Tongue (tissue), 1 donor: ENCODE measurements at regions not wholly inside any gene's neighbourhood (a gene's known extent, or its start where the extent isn't known, plus 50 kb on each side); places are given as distances from the start of the nearest gene placed in this dataset.
A peak's percentile ranks its signal among the peaks of the same experiment; 100 is the strongest.

Experiments
- DNase-seq: peaks from one replicate; pipeline ENCODE4 v3.0.0-alpha.2; 2015

DNA sequence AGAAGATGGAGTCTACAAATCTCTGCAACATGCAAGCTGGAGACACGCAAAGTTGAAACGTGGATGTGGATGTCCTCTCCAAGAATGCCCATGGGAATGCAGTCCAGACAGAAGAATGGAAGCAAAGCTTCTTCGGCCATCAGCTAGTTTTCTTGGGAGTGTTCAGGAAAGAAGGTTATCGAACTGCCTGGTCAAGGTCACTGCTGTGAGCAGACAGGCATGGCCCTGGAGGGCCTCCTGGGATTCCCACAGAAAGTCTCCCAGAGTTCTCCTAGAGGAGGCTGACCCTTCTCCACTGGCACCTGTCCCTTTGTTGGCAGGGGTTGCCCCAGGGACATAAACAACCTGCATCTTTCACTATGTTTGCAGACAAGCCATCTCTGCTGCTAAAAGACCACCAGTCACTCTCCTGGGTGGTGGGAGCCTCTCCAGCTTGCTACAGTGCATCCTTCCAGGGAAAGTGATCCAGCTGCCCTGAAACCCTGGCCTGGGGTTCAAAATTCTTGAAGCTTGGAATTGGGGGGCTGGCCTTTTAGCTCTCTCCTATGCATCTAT, 265.8 kb downstream of the SYK start:
- no peak for DNase-seq

DNA sequence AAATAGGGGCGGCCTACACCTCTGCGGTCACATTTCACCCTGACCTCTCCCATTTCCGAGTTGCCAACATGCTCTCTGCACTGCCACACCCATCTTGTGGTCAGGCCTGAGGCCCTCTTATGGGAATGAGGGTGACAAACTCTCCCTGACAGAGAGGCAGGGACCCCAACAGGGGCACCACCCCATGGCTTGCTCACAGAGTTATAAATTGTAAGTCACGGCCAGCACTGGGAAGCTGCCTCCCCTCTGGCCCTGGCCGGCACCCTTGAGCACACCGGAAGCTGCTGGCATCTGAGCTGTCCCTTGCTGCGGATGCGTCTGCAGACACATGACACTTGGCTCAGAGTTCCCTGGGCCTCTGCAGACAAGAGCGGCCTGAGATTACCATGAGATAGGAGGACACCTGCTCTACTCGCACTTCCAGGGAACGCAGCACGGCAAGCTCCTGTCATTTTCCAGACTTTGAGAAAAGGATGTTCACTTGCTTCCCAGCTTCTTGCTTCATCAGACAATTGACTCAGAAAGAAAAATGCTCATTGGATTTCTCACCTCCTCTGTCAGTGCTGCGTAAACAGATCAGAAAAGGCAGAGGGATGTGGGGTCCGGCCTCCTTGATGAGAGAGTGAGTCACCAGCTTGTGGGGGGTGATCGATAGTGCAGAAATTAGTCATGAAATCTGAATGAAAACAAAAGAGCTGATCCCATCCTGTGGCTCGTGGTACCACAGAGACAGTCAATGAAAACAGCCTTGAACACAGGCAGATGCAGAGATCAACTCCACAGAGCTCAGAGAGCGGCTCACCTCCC, 269.8 kb downstream of the SYK start:
- peak; percentile 20 for DNase-seq

DNA sequence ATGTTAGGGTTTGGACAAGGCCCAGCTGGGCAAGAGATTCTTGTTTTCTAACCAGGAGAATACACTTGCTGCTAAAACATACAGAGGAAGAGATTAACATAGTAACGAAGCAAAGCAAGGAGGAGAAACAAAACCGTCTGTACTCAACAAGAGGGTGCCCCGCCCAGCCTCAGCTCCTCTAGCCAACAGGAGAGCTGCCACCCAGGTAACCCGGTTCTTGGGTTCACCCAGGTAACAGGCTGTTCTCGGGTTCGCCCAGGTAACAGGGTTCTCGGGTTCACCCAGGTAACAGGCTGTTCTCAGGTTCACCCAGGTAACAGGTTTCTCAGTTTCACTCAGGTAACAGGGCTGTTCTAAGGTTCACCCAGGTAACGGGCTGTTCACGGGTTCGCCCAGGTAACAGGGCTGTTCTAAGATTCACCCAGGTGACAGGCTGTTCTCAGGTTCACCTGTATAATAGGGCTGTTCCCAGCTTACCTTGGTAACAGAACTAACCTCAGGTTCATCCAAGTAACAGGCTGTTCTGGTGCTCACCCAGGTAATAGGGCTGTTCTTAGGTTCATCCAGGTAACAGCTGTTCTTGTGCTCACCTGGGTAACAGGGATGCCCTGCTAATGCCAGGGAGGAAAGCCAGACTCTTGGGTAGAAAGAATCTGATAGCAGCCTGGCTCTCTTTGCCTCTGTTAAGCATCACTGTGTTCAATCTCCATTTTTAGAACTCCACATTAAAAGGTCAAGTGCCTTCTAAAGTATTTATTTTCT, 271.6 kb downstream of the SYK start:
- no peak for DNase-seq

DNA sequence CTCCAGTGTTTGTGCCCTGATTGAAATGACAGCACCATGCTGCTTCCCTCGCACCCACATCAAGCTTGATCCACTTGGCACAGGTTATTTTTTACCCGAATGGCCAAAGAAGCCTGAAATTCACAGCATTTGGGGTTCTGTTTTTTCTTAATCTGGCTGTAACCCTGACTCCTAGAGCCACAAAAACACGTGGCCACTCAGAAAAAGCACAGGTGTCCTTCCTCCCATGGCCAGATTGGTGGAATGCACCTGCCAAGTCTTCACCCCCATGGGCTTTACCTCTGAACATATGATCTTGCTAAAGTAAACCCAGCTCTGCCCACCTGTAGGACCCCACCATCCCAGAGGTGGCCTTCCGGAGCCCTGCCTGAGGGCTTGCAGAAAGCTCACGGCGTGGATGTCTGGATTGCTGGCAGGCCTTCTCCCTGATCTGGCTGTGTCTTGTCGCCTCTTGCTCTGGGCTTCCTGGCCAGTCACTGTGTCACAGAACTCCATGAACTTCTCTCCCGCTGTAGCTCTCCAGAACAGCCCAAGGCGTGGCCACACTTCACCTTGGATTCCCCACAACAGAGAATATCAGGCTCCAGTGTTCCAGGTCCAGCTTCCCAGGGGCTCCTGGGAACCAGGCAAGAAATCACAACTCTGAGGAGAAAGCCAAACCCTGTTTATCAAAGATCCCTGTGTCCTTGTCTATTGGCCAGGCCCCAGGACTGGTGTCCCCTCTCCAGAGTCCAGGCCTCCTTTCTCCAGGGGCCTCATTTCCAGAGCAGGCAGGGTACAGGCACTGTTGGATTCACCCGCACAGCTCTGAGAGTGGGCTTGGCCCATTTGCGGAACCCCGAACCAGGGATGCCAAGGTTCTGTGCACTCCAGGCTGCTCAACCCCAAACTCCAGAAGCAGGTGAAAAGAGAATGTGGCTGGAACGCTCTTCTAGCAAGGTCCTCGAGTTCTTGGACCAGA, 272.5 kb downstream of the SYK start:
- DNase-seq = no peak

DNA sequence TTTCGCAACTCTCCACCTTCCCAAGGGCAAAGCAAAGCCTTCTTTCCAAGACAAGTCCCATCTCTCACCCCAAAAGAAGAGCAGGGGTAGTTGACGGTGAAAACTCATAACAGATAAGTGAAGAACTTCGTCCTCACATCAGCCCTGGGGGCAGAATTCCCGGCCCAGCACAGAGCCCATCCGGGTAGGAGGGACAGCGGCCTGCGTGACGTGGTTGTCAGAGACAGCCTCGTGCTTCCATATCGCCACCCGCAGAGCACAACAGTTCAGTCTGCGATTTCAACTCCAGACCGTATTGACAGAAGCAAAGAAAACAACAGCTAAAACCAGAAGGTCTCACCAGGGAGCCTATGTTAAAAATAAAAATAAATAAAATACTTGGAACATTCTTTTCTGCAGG, 273.2 kb downstream of the SYK start:
- no peak for DNase-seq

DNA sequence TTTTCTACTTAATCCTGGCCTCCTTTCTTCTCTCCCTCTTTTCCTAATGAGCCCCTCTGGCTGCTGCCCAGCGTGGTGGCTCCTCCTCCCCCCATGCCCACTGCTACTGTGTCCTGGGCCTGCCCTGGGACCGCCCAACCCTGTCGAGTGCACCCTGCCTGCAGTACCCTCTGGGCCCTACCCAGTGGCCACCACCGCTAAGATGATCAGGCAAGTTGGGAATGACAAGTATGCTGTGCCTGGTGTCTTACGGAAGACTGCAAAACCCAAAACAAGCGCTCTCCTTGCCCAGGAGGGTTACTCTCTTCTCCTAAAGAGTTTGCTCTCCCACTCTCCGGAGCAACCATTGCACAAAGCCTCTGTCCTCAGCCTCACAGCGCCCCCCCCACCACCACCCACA, 273.7 kb downstream of the SYK start:
- no peak for DNase-seq

DNA sequence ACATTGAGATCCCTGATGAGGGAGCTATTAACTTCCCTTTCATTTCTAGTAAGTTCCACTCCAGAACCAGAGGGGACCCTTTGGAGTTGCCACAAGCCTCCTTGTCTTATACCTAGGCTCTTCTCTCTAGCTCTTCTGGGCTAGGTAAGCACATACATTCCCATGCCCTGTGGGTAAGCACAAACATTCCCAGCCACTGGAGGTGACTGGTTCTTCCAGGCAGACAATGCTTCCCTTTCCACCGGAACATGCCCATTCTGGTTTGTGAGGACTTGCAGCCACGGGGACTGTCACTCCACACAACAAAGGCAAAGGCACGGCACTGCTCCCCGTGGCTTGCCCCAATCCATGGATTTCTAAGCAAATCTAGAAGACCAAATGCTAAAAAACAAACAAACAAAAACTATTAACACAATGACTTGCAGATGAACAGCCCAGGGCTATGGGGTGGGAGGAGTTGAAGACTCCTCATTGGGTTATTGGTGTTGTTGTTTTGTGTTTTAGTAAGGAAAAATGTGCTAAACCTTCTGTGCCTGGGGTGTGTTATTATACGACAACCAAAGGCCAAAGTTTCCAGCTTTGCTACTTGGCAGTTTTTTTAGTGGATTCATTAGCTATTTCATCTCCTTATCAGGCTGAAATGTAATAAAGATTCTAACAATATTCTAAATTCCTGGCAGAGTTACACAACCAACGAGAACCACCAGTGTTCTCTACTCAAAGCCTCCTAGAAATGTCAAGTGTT, 276.2 kb downstream of the SYK start:
- no peak for DNase-seq

DNA sequence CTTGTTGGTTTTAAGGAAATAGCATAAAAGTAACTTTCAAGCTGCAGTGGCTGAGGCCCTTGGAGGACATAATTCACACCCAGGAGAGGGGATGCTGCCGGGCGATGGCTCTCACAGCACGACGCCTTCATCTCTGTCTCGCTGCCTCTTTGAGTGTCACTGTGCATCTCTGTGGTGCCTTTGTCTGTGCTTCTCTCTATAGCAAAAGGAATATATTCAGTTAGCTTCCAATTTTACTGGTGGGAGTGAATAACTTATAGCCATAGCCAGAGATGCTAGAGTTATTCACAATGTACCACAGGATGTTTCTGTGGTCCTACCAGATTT, 276.7 kb downstream of the SYK start:
- no peak for DNase-seq

DNA sequence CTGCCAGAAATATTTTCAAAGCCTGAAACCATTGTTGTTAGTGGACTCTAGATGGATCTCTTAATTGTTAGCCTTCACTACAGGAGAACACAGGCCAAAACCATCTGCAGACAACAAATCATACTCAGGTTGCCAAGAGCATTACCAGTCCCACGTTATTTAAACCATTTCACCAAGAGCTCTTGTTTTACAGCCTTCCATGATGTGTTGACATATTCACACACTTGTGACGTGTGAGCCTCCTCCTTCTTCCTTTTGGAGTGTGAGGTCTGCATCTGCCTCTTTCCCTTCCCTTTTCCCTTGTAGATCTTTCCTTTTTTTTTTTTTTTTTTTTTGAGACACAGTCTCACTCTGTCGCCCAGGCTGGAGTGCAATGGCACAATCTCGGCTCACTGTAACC, 279.0 kb downstream of the AUH start:
- no peak for DNase-seq

DNA sequence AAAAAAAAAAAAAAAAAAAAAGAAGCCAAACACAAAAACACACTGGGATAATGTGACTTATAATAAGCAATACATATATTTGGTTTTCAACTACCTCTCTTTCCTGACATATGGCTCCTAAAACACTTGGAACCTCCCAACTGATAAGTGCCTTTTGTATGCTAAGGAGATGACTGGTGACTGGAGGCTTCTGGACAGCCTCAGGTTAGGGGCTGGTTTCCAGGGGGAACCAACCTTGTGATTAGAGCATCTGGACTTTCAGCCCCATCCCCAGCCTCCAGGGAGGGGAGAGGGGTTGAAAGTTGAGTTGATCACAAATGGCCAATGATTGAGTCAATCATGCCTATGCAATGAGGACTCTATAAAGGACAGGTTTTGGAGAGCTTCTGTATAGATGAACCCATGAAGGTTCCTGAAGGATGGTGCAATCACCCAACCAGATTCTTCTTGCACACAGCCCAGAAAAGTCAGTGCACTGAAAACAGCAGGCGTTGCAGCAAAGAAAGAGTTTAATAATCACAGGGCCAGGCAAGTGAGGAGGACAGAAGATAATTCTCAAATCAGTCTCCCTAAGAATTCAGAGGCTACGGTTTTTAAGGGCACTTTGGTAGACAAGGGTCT, 276.7 kb downstream of the AUH start:
- no peak for DNase-seq

DNA sequence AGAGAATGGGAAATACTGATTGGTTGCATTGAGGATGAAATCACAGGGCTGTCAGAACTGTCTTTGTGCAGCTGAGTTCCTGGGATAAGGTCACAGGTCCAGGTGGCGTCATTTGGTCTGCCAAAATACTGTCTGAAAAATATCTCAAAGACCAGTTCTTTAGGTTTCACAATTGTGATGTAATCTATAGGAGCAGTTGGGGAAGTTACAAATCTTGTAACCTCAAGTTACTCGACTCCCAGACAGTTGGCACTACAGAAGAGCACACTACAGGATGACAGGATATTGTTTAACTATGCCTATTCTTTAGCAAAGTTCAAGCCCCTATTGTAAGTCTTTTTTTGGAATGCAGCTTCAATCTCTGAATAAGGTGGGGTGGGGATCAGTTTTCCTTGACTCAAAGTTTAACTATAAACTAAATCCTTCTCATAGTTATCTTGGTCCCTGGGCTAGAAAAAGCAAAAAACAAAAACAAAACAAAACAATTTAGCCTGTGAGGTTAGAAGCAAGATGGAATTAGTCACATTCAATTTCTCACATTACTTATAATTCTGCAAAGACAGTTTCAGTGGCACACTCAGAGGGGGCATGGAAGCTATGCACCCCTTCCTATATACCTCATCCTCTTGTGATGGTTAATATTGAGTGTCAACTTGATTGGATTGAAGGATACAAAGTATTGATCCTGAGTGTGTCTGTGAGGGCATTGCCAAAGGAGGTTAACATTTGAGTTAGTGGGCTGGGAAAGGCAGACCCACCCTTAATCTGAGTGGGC, 276.0 kb downstream of the AUH start:
- no peak for DNase-seq

DNA sequence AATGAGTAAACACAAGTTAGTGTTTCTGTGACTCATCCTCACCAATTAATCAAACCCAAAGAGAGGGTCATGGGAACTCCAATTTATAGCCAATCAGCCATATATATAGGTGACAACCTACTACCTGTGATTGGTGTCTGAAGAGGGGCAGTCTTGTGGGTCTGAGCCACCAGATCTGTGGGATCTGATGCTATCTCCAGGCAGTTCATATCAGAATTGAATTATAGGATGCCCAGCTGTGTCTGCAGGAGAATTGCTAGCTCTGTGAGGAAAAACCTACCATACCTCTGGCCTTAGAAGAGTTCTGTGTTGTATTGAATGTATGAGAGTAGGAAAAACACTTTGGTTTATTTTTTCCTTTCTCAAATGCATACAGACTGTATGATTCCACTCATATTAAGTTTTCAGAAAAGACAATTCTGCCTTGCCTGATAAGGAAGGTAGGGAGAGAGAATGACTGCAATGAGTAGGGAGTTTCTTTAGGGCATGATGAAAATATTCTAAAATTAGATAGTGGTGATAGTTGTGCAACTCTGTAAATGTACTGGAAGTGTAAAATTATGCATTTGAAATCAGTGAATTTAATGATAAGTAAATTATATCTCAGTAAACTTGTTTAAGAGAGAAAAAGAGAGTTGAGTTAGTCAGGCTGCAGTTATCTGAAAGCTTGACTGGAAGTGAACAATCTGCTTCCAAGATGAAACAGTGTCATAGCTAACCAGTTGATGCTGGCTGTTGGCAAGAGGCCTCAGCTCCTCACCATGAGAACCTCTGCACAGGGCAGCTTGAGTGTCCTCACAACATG, 274.9 kb downstream of the AUH start:
- DNase-seq = no peak

DNA sequence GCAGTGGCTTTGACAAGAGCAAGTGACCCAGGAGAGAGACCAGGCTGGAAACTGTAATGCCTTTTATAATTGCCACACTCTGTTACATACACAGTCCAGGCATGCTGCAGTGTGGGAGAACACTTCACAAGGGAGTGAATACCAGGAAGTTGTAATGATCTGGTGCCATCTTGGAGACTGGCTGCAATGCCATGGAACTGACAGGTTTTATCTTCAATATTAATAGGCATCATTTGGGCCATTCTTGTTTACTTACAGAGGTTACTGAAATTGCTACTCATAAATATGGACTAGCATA, 274.3 kb downstream of the AUH start:
- no peak for DNase-seq

DNA sequence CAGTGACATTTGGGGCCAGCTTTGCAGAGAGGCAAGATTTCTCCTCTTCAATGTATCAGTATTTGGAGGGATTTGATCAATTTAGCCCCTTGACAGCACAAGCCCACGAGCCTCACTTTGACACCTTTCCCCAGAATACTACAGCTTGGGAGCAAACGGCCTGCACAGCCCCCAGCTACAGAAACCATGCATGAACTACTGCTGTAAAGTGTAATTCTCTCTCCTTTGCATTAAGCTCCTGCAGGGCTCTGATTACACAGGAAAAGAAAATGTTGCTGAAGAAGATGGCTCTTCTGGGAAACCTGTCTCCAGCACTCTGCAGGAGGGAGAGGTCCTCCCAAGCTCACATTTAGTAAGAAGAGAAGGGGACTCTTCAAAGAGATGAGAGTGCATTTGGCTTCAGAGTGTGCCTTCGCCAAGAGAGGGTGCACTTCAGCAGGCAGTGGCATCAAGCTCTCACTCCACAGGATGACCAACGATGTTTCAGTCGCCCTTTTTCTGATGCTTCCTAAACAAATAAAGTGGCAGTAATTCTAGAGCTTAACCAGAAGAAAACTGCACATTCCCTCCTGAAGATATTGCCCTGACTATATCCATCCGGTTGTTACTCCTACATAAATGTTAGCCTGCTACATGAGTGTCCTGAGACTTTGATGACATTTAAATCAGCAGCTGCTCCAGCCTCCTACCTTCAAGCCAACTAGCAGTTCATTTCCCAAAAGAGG, 272.2 kb downstream of the AUH start:
- peak; percentile 48 for DNase-seq

DNA sequence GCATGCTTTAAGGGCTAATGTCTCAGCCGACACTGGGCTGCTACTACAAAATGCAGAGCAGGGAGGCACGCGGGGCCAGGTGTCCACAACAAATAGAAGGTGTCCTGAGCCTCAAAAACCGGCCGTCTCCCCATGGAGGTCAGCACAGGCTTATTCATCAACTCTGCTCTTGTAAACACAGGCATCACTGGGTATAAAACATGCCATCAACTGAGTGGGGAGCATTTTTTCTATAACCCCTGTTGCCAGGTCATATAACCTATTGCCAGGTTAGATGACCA, 271.6 kb downstream of the AUH start:
- DNase-seq = no peak

DNA sequence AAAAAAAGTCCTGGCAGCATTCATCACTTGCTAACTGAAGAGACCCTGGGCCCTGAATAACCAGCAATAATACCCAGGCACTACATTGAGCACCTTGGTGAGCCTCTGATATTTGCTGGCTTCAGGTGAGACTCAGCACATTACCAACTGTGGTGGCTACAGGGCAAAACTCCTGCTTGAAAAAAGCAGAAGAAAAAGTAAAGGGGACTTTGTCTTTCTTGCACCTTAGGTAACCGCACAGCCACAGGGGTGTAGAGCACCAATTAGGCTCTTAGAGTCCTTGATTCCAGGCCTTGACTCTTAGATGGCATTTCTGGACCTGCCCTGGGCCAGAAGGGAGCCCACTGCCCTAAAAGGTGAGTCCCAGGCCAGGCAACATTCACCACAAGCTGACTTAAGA, 269.5 kb downstream of the AUH start:
- DNase-seq = no peak

DNA sequence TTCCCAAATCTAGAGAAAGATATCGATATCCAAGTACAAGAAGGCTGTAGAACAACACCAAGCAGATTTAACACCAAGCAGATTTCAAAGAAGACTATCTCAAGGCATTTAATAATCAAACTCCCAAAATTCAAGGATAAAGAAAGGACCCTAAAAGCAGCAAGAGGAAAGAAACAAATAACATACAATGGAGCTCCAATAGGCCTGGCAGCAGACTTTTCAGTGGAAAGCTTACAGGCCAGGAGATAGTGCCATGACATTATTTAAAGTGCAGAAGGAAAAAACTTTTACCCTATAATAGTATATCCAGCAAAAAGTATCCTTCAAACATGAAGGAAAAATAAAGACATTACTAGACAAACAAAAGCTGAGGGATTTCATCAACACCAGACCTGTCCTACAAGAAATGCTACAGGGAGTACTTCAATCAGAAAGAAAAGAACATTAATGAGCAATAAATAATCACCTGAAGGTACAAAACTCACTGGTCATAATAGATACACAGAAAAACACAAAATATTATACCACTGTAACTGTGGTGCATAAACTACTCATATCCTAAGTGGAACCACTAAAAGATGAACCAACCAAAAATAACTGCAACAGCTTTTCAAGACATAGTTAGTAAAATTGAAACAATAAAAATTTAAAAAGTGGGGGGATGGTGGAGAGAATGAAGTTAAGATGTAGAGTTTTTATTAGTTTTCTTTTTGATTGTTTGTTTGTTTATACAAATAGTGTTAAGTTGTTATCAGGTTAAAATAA, 267.2 kb downstream of the AUH start:
- no peak for DNase-seq

DNA sequence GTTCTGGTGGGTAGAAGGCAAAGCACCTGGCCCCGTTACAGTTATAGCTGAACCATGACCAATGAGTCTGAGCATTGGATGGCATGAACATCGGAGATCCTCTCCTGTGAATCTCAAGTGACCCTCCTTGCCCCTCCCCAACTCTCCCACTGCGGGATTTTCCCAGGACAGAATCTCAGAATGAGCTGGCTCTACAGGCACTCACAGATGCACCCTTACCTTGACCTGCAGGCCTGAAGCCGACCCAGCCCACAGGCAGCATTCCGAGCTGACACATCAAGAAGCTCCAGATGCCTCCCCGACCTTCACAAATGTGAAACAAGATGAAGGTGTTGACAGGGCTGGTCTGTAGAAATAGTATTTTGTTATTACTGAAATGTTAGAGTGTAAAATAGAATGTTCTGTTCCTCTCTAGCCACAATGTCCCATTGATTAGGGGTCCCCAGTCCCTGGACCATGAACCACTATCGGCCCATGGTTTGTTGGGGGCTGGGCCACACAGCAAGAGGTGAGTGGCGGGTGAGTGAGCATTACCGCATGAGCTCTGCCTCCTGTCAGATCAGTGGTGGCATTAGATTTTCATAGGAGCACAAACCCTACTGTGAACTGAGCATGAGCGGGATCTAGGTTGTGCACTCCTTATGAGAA, 263.4 kb downstream of the AUH start:
- no peak for DNase-seq
